ENCODE measurements at regions not wholly inside any gene's neighbourhood (a gene's known extent, or its start where the extent isn't known, plus 50 kb on each side); places are given as distances from the start of the nearest gene placed in this dataset.
"Not testable (repeated sequence)": the region's sequence is repeated elsewhere in the genome, so short reads cannot be mapped to it uniquely, and the experiment has no call there.

DNA sequence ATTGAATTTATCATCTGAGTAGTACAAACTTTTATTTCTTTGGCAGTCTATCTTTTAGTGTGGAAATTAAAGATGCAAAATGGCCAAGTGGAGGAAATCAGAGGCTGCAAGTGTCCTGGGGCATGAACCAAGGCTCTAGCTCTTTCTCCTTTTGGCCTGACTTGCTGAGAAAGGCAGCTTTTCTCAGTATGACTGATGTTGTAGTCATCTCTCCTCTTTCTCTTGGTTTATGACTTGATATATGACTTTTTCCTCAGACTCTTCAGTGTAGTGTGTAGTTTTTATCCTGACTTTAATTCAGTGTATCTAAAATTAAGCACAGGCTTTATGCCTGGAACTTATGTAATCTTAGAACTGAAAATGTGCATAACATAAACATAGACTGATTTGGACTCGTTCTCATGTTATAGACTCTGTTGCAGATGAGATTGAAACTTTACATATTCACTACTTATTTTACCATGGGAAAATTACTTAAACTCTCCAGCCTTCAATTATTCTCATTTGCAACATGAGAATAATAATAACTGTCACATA lies 65.7 kb downstream of the SLITRK5 start:
- DNase-seq (ENCODE audit: low spot score) = no peak

GRCh38 chr13:87754097-87754496 lies 82.9 kb downstream of the SLITRK5 start:
- DNase-seq (ENCODE audit: low spot score) = no peak

DNA sequence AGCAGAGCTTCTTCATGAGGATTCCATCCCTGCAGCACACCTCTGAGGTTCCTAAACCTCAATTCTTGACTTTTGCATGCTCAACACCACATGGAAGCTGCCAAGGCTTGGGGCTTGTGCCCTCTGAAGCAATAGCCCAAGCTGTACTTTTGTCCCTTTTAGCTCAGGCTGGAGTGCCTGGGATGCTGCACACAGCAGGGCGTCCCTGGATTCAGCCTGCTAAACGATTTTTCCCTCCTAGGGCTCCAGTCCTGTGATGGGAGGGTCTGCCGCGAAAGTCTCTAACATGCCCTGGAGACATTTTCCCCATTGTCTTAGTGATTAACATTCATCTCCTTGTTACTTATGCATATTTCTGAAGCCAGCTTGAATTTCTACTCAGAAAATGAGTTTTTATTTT lies 98.3 kb downstream of the SLITRK5 start:
- DNase-seq (ENCODE audit: low spot score) = no peak

GRCh38 chr13:87777387-87777786 lies 106.2 kb downstream of the SLITRK5 start:
- DNase-seq (ENCODE audit: low spot score) = no peak

GRCh38 chr13:87778128-87778527 lies 107.0 kb downstream of the SLITRK5 start:
- DNase-seq (ENCODE audit: low spot score) = no peak

DNA sequence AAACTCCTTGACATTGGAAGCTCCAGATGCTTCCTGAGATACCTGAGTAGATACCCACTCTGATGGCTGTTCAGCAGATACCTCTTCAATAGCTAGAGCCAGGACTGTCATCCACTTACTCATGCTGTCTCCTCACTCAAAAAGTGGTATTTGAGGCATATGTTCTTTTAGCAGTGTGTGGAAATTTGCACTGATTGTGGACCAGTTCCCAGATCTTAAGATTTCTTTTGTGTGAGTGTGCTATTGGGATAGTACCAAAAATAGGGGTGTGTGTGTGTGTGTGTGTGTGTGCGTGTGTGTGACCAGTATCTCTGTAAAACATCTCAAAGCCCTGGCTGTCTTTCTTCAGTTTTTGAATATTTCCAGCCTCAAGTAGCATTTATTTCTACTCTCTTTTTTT lies 108.3 kb downstream of the SLITRK5 start:
- no peak for DNase-seq (ENCODE audit: low spot score)

GRCh38 chr13:87783366-87783765 lies 112.2 kb downstream of the SLITRK5 start:
- DNase-seq (ENCODE audit: low spot score) = no peak

GRCh38 chr13:87788363-87788762 lies 117.2 kb downstream of the SLITRK5 start:
- DNase-seq (ENCODE audit: low spot score) = no peak

GRCh38 chr13:87792878-87793277 lies 121.7 kb downstream of the SLITRK5 start:
- peak; percentile 11 for DNase-seq (ENCODE audit: low spot score)

- DNase-seq (ENCODE audit: low spot score) = no peak
Measured at GRCh38 chr13:87798536-87798935, 127.4 kb downstream of the SLITRK5 start.

GRCh38 chr13:87810391-87810801 lies 139.2 kb downstream of the SLITRK5 start:
- no peak for DNase-seq (ENCODE audit: low spot score)

DNA sequence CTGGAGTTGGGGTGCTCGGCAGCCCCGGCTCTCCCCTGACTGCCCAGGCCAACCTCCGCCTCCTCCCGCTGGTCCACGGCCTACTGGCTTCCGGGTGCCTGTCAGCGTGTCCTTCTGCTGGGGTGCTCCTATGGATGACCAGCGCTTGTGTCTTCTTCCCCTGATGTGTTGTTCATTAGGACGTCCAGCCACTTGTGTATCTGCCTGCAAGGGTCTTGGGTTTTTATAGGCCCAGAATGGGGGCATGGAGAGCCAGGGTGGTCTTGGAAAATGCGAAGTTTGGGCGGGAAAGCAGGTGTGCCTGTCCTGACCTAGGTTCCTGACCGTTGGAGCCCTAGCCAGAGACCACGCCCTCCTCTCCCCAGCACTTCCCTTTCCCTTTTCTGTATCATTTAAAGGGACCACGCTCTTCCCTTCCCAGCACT lies 139.8 kb downstream of the SLITRK5 start:
- DNase-seq (ENCODE audit: low spot score) = no peak

- no peak for DNase-seq (ENCODE audit: low spot score)
Measured at GRCh38 chr13:87814403-87814802, 143.2 kb downstream of the SLITRK5 start.

DNA sequence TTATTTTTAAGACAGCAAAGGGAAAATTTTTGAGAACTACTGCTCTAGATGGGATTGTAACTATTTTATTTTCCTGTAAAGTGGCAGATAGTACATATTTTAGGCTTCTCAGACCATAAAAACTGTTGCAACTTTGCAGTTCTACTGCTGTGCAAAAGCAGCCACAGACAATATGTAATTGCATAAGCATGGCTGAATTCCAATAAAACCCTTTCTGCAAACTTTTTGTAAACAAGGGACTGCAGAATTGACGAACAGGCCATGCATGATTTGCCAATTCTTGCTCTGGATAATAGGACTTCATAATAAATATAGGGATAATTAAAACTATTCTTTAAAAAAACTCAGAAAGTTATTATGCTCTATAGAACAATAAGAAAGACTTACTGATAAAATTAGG lies 149.1 kb downstream of the SLITRK5 start:
- no peak for DNase-seq (ENCODE audit: low spot score)

- DNase-seq (ENCODE audit: low spot score) = no peak
Measured at GRCh38 chr13:87821512-87821911, 150.3 kb downstream of the SLITRK5 start.

DNA sequence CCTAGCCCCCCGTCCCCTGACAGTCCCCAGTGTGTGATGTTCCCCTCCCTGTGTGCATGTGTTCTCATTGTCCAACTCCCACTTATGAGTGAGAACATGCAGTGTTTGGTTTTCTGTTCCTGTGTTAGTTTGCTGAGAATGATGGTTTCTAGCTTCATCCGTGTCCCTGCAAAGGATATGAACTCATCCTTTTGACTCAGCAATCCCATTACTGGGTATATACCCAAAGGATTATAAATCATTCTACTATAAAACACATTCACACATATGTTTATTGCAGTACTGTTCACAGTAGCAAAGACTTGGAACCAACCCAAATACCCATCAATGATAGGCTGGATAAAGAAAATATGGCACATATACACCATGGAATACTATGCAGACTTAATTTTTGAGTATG lies 155.1 kb downstream of the SLITRK5 start:
- not testable (repeated sequence) for DNase-seq (ENCODE audit: low spot score)

- no peak for DNase-seq (ENCODE audit: low spot score)
Measured at GRCh38 chr13:87827479-87827878, 156.3 kb downstream of the SLITRK5 start.

- DNase-seq (ENCODE audit: low spot score) = no peak
Measured at GRCh38 chr13:87837522-87837921, 166.4 kb downstream of the SLITRK5 start.

- no peak for DNase-seq (ENCODE audit: low spot score)
Measured at GRCh38 chr13:87837946-87838345, 166.8 kb downstream of the SLITRK5 start.

- DNase-seq (ENCODE audit: low spot score) = no peak
Measured at GRCh38 chr13:87851410-87851809, 180.2 kb downstream of the SLITRK5 start.

- DNase-seq (ENCODE audit: low spot score) = no peak
Measured at GRCh38 chr13:87855553-87855952, 184.4 kb downstream of the SLITRK5 start.

- no peak for DNase-seq (ENCODE audit: low spot score)
Measured at GRCh38 chr13:87859261-87859660, 188.1 kb downstream of the SLITRK5 start.

- DNase-seq (ENCODE audit: low spot score) = no peak
Measured at GRCh38 chr13:87867426-87867825, 196.3 kb downstream of the SLITRK5 start.

DNA sequence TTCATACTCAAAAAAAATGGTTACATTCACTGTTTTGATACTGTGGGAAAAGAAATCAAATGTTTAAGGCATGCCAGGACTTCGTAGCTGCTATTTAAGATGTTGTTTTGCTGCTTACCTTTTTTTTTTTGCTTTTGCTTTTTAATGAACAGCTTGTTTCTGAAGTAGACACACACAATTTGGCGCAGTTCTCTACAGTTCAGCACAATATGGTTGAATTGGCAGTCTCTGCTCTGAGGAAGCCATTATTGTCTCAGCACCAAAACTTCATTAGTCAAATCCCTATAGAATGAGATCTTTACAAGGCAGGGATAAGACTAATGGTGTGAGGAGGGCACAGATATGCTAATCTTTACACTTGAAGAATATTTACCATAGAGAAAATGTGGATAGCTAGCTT lies 197.6 kb downstream of the SLITRK5 start:
- no peak for DNase-seq (ENCODE audit: low spot score)

DNA sequence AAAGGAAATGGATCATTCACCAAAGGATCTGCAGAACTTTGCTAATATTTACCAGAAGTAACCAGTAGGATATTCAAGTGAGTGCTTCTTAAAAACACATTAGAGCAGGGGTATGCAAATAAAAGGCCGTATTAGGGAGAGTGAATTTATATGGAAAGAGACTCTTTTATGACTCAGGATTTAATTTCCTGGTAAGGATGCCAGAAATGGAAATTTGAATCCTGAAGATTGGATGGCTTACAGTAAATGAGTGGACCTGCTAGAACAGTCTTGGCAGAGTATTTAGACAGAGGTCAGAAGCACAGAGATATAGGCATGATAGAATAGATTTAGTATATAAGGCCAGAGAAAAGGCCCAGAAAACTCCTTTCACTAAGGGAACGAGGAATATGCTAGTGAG lies 201.6 kb downstream of the SLITRK5 start:
- no peak for DNase-seq (ENCODE audit: low spot score)
